B cell (primary cell): ENCODE measurements at regions not wholly inside any gene's neighbourhood (a gene's known extent, or its start where the extent isn't known, plus 50 kb on each side); places are given as distances from the start of the nearest gene placed in this dataset.

Experiments
- ATAC-seq: fragments of 200-7000 bp; cut with Tn5 transposase; one replicate; pipeline ENCODE4 v1.10.0; 2021; ENCODE audit warnings: low read depth, mild to moderate bottlenecking, moderate number of reproducible peaks, moderate library complexity
- CTCF ChIA-PET: fragments of 350-600 bp; sonication (Branson Sonifier 250); formaldehyde crosslinking; loops from one replicate; lab custom pipeline; 2021; ENCODE audit warnings: antibody characterized with exemption, inconsistent platforms; lab: Charles Lee
- POLR2A ChIA-PET: fragments of 350-600 bp; sonication (Branson Sonifier 250); formaldehyde crosslinking; loops from one replicate; lab custom pipeline; 2021; ENCODE audit warnings: antibody characterized with exemption; lab: Charles Lee
- DNase-seq: peaks from one replicate; pipeline ENCODE4 v3.0.0; 2013
- H2AFZ ChIP-seq: 2 replicates; pipeline ENCODE4 v1.6.1; 2012; ENCODE audit warnings: mild to moderate bottlenecking, low read depth, low read length; ENCODE audit not compliant: insufficient read depth, poor library complexity, severe bottlenecking
- H3K27ac ChIP-seq, 2 donors: 1 replicate in 1 of 2; 2 replicates in 1 of 2; pipeline ENCODE4 v1.5.1; 2012 to 2013; ENCODE audit warnings: low read length in 2 of 2, mild to moderate bottlenecking in 2 of 2, moderate library complexity in 1 of 2
- H3K27me3 ChIP-seq, 4 experiments: fragments of 200-600 bp in 1 of 4; sonication (generic) in 1 of 4; replicated peaks in 1 of 4; 1 replicate in 2 of 4; 2 replicates in 2 of 4; pipeline versions ENCODE4 v1.6.1 to v1.7.0; 2013 to 2016; ENCODE audit warnings: low read length in 3 of 4, mild to moderate bottlenecking in 2 of 4, mixed read lengths in 1 of 4, moderate library complexity in 1 of 4; ENCODE audit not compliant: insufficient read depth in 4 of 4, control insufficient read depth in 3 of 4; ENCODE audit errors: control extremely low read depth in 1 of 4
- H3K36me3 ChIP-seq, 2 experiments: replicated peaks in 1 of 2; 1 replicate in 1 of 2; 2 replicates in 1 of 2; pipeline versions ENCODE4 v1.6.1 to v1.7.1; 2013; ENCODE audit warnings: low read length in 1 of 2; ENCODE audit not compliant: insufficient read depth in 2 of 2, control insufficient read depth in 1 of 2; ENCODE audit errors: control extremely low read depth in 1 of 2, extremely low read depth in 1 of 2
- H3K4me1 ChIP-seq, 2 donors: fragments of 200-600 bp in 1 of 2; sonication (generic) in 1 of 2; 1 replicate in 1 of 2; 2 replicates in 1 of 2; pipeline versions ENCODE4 v1.5.1 to v1.6.1; 2013 to 2017; ENCODE audit warnings: low read length in 2 of 2; ENCODE audit not compliant: control insufficient read depth in 2 of 2, insufficient read depth in 2 of 2
- H3K4me2 ChIP-seq: replicated peaks from 2 replicates; pipeline ENCODE3; 2012; ENCODE audit warnings: mild to moderate bottlenecking, low read depth, low read length; ENCODE audit not compliant: poor library complexity, severe bottlenecking
- H3K4me3 ChIP-seq, 5 experiments: fragments of 200-600 bp in 1 of 5; sonication (generic) in 1 of 5; 1 replicate in 3 of 5; 2 replicates in 2 of 5; pipeline versions ENCODE4 v1.5.1 to v1.7.0; 2011 to 2016; ENCODE audit warnings: low read length in 4 of 5, mild to moderate bottlenecking in 4 of 5, low read depth in 2 of 5, control low read depth in 1 of 5, moderate library complexity in 1 of 5; ENCODE audit not compliant: insufficient read depth in 1 of 5; ENCODE audit errors: control extremely low read depth in 1 of 5, extremely low read depth in 1 of 5
- H3K79me2 ChIP-seq: fragments of 200-600 bp; sonication (generic); one replicate; pipeline ENCODE4 v1.6.0; 2016; ENCODE audit warnings: low read length; ENCODE audit not compliant: control insufficient read depth, insufficient read depth
- H3K9ac ChIP-seq: fragments of 200-600 bp; sonication (generic); 2 replicates; pipeline ENCODE4 v1.6.1; 2017; ENCODE audit warnings: mild to moderate bottlenecking, low read length, moderate library complexity
- H3K9me3 ChIP-seq, 3 donors: one replicate each; pipeline versions ENCODE4 v1.6.1 to v1.7.1; 2013; ENCODE audit warnings: low read length in 2 of 3; ENCODE audit not compliant: control insufficient read depth in 2 of 3, insufficient read depth in 1 of 3; ENCODE audit errors: control extremely low read depth in 1 of 3
- H4K20me1 ChIP-seq: 2 replicates; pipeline ENCODE4 v1.6.0; 2012; ENCODE audit warnings: mild to moderate bottlenecking, low read length; ENCODE audit not compliant: insufficient read depth, control insufficient read depth, poor library complexity, severe bottlenecking
- H3K27ac Mint-ChIP-seq: one replicate; pipeline ENCODE4 v1.8.0; 2021; ENCODE audit warnings: mixed read lengths
- H3K27me3 Mint-ChIP-seq: one replicate; pipeline ENCODE4 v1.8.0; 2021; ENCODE audit warnings: mixed read lengths
- H3K4me1 Mint-ChIP-seq: one replicate; pipeline ENCODE4 v1.8.0; 2021; ENCODE audit warnings: mixed read lengths
- H3K4me3 Mint-ChIP-seq: one replicate; pipeline ENCODE4 v1.8.0; 2021; ENCODE audit warnings: mixed read lengths
- H3K9me3 Mint-ChIP-seq: one replicate; pipeline ENCODE4 v1.8.0; 2022; ENCODE audit warnings: mixed read lengths; ENCODE audit not compliant: insufficient read depth
- EZH2 ChIP-seq: IDR thresholded peaks from 2 replicates; pipeline ENCODE4 v1.6.1; 2012; ENCODE audit warnings: borderline replicate concordance, low read depth, mild to moderate bottlenecking, moderate library complexity, low read length; ENCODE audit not compliant: insufficient read depth, poor library complexity, severe bottlenecking
- WGBS: methylation state at CpG from one replicate; pipeline ENCODE4 v1.1.5; 2013; ENCODE audit warnings: missing lambda C conversion rate; ENCODE audit not compliant: insufficient coverage; 5-methylcytosine and 5-hydroxymethylcytosine counted together
- intact Hi-C: fragments of 100-400 bp; cut with micrococcal nuclease; formaldehyde crosslinking; loops from one replicate; pipeline ENCODE4 v1.10.0; 2022
- TF ChIP-seq, protein P1 (sequence below): fragments of 200-600 bp; IDR thresholded peaks from one replicate; pipeline ENCODE4 v1.8.0; 2022; ENCODE audit warnings: antibody characterized with exemption, mild to moderate bottlenecking

DNA sequence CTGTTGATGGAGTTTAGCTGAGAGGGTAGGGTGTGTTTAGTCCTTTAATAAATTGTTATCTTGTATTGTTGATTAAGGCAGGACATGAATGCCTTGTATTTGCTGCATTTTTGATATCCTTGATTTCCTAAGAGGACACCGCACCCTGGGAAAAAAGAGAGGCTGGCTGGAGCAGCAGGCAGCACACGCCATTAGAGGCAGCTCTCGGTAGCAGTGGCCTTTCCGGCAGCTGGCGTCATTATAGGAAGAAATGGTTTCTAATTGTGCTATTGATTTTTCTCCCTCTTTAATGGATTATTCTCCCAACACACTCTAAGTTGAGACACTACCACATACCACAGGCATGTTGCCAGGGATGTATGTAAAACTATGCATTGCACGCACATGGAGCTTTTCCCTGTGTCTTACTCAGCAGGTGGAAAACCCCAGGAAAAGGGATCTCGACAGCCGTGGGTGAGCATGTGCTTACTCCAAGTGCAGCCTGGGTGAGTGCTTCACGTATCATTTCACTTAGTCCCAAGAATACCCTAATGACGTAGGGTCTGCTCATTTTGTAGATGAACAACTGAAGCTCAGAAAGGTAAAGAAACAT lies 440.4 kb upstream of the RUNX1 start:
- intact Hi-C loops, result no loop called here
- Histone ChIP-seq H3K27ac (no peak overlapping the region), H4K20me1 (no peaks in the 10 kb centered on the region), H3K4me3 (no peak overlapping the region), H3K27me3 (no peaks in the 10 kb centered on the region), H3K79me2 (no peaks in the 10 kb centered on the region), H3K4me2 (no peak overlapping the region), H2AFZ (no peak overlapping the region), H3K9ac (no peak overlapping the region), H3K4me1 (no peaks in the 10 kb centered on the region), H3K9me3 (no peaks in the 10 kb centered on the region), H3K36me3 (no peaks in the 10 kb centered on the region)
- H3K27me3 Mint-ChIP-seq, result peaks cover 20% of the 10 kb centered on the region
- H3K4me3 Mint-ChIP-seq, result no peak overlapping the region
- no peaks in the 10 kb centered on the region for H3K4me1 Mint-ChIP-seq
- H3K9me3 Mint-ChIP-seq, result no peaks in the 10 kb centered on the region
- ChIA-PET CTCF (no interaction called here), POLR2A (no interaction called here)
- DNase-seq, result no peak
- H3K27ac Mint-ChIP-seq, result no peak overlapping the region
- WGBS, result 96% methylated on average over 5 of the region's 10 CpGs
- ATAC-seq, result no peak
- no peak for TF ChIP-seq EZH2
- TF ChIP-seq, protein P1, sequence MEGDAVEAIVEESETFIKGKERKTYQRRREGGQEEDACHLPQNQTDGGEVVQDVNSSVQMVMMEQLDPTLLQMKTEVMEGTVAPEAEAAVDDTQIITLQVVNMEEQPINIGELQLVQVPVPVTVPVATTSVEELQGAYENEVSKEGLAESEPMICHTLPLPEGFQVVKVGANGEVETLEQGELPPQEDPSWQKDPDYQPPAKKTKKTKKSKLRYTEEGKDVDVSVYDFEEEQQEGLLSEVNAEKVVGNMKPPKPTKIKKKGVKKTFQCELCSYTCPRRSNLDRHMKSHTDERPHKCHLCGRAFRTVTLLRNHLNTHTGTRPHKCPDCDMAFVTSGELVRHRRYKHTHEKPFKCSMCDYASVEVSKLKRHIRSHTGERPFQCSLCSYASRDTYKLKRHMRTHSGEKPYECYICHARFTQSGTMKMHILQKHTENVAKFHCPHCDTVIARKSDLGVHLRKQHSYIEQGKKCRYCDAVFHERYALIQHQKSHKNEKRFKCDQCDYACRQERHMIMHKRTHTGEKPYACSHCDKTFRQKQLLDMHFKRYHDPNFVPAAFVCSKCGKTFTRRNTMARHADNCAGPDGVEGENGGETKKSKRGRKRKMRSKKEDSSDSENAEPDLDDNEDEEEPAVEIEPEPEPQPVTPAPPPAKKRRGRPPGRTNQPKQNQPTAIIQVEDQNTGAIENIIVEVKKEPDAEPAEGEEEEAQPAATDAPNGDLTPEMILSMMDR, result no peak

DNA sequence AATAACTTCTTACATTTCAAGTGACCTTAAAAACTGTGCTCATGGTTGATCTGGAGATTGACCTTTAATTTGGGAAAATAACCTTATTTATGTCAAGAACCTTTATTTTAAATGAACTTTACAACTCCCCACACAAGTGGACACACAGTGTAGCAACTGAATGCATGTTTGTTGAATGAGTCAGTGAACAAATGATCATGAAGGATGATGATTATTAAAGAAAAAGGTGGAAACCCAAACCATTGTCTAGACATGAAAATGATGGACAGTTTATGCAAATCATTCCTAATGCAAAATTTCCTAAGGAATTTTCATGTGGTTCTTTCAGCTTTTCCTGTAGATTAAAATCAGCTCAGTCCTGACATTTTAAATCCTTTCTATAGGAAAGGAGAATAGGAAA lies 439.8 kb upstream of the RUNX1 start:
- intact Hi-C loops, result no loop called here
- TF ChIP-seq EZH2, result no peak
- TF ChIP-seq, protein P1, result no peak
- Histone ChIP-seq H3K27ac (no peak overlapping the region), H4K20me1 (no peaks in the 10 kb centered on the region), H3K27me3 (no peaks in the 10 kb centered on the region), H3K4me2 (no peak overlapping the region), H3K9ac (no peak overlapping the region), H3K9me3 (no peaks in the 10 kb centered on the region), H2AFZ (no peak overlapping the region), H3K4me3 (no peak overlapping the region), H3K36me3 (no peaks in the 10 kb centered on the region), H3K4me1 (no peaks in the 10 kb centered on the region), H3K79me2 (no peaks in the 10 kb centered on the region)
- POLR2A ChIA-PET, result no interaction called here
- ATAC-seq, result no peak
- Mint-ChIP-seq H3K27me3 (peaks cover 24% of the 10 kb centered on the region), H3K27ac (no peak overlapping the region), H3K4me3 (no peak overlapping the region), H3K4me1 (no peaks in the 10 kb centered on the region), H3K9me3 (no peaks in the 10 kb centered on the region)
- CTCF ChIA-PET, result no interaction called here
- DNase-seq, result no peak
